Calu3 (cell line): ENCODE measurements at regions not wholly inside any gene's neighbourhood (a gene's known extent, or its start where the extent isn't known, plus 50 kb on each side); places are given as distances from the start of the nearest gene placed in this dataset.

ENCODE experiments used
- BruUV-seq: library from RNA; stranded (reverse); fragments of 400-500 nt; replicated peaks from 2 replicates; lab custom pipeline; 2021; lab: Mats Ljungman, UMichigan
- CTCF ChIA-PET: fragments of 300-600 bp; sonication (Branson Sonifier 250); formaldehyde crosslinking; loops from one replicate; lab custom pipeline; 2022; ENCODE audit warnings: antibody characterized with exemption; lab: Charles Lee
- DNase-seq: peaks from one replicate; pipeline ENCODE4 v3.0.0; 2022
- H3K27ac Mint-ChIP-seq: one replicate; pipeline ENCODE4 v1.8.0; 2022; ENCODE audit warnings: mixed read lengths; ENCODE audit not compliant: unreplicated experiment
- H3K27me3 Mint-ChIP-seq: one replicate; pipeline ENCODE4 v1.8.0; 2022; ENCODE audit warnings: mixed read lengths; ENCODE audit not compliant: unreplicated experiment
- H3K36me3 Mint-ChIP-seq: one replicate; pipeline ENCODE4 v1.8.0; 2022; ENCODE audit warnings: mild to moderate bottlenecking, moderate library complexity, mixed read lengths; ENCODE audit not compliant: insufficient read depth, unreplicated experiment
- H3K4me1 Mint-ChIP-seq: one replicate; pipeline ENCODE4 v1.8.0; 2022; ENCODE audit warnings: mild to moderate bottlenecking, low read depth, mixed read lengths; ENCODE audit not compliant: unreplicated experiment
- H3K4me3 Mint-ChIP-seq: one replicate; pipeline ENCODE4 v1.8.0; 2022; ENCODE audit warnings: mild to moderate bottlenecking, low read depth, moderate library complexity, mixed read lengths; ENCODE audit not compliant: unreplicated experiment
- H3K9me3 Mint-ChIP-seq: one replicate; pipeline ENCODE4 v1.8.0; 2022; ENCODE audit warnings: low read depth, mixed read lengths; ENCODE audit not compliant: unreplicated experiment
- CTCF ChIP-seq: fragments of 200-600 bp; IDR thresholded peaks from one replicate; pipeline ENCODE4 v1.8.0; 2022; ENCODE audit warnings: antibody characterized with exemption; ENCODE audit not compliant: unreplicated experiment
- intact Hi-C: fragments of 100-400 bp; cut with micrococcal nuclease; formaldehyde crosslinking; loops from one replicate; pipeline ENCODE4 v1.10.0; 2022; ENCODE audit not compliant: unreplicated experiment

- no peaks in the 10 kb centered on the region for H3K27me3 Mint-ChIP-seq
Observed at GRCh38 chr4:138053641-138054301, 188.4 kb downstream of the SLC7A11 start.

GRCh38 chr4:138052806-138053632 lies 189.1 kb downstream of the SLC7A11 start:
- H3K36me3 Mint-ChIP-seq = no peaks in the 10 kb centered on the region
- peak overlapping the region; percentile 4 for H3K4me3 Mint-ChIP-seq
- no peaks in the 10 kb centered on the region for H3K27me3 Mint-ChIP-seq
- no peak for DNase-seq
- H3K27ac Mint-ChIP-seq = peak overlapping the region; percentile 45
- BruUV-seq = no TSS peak
- TF ChIP-seq CTCF = no peak
- peaks cover 3% of the 10 kb centered on the region for H3K9me3 Mint-ChIP-seq
- peaks cover 51% of the 10 kb centered on the region for H3K4me1 Mint-ChIP-seq
- intact Hi-C loops = no loop called here
- CTCF ChIA-PET = no interaction called here

More at GRCh38 chr4:138053641-138054301, 188.4 kb downstream of the SLC7A11 start:
- Mint-ChIP-seq H3K9me3 (peaks cover 7% of the 10 kb centered on the region), H3K4me1 (peaks cover 51% of the 10 kb centered on the region), H3K36me3 (no peaks in the 10 kb centered on the region), H3K4me3 (peak overlapping the region; percentile 4), H3K27ac (peak overlapping the region; percentile 45)
- no TSS peak for BruUV-seq
- CTCF ChIA-PET = no interaction called here
- intact Hi-C loops = no loop called here
- DNase-seq = peak; percentile 19
- no peak for TF ChIP-seq CTCF

GRCh38 chr4:138051157-138051556 lies 191.0 kb downstream of the SLC7A11 start:
- Mint-ChIP-seq H3K27me3 (no peaks in the 10 kb centered on the region), H3K27ac (no peak overlapping the region), H3K4me3 (no peak overlapping the region), H3K36me3 (no peaks in the 10 kb centered on the region), H3K4me1 (peaks cover 41% of the 10 kb centered on the region), H3K9me3 (no peaks in the 10 kb centered on the region)
- CTCF ChIA-PET = no interaction called here
- intact Hi-C loops = no loop called here
- no peak for DNase-seq
- TF ChIP-seq CTCF = no peak
- BruUV-seq = no TSS peak

- Mint-ChIP-seq H3K27ac (no peak overlapping the region), H3K9me3 (no peaks in the 10 kb centered on the region), H3K27me3 (no peaks in the 10 kb centered on the region), H3K36me3 (no peaks in the 10 kb centered on the region), H3K4me3 (no peak overlapping the region), H3K4me1 (peaks cover 38% of the 10 kb centered on the region)
- CTCF ChIA-PET = no interaction called here
- BruUV-seq = no TSS peak
- no peak for TF ChIP-seq CTCF
- no peak for DNase-seq
- intact Hi-C loops = no loop called here
Observed at GRCh38 chr4:138050601-138051000, 191.5 kb downstream of the SLC7A11 start.
